H1 (cell line): ENCODE measurements at regions not wholly inside any gene's neighbourhood (a gene's known extent, or its start where the extent isn't known, plus 50 kb on each side); places are given as distances from the start of the nearest gene placed in this dataset.

Source experiments
- CTCF ChIA-PET: fragments of 300-600 bp; sonication (Branson Sonifier 250); formaldehyde crosslinking; loops from one replicate; lab custom pipeline; 2021; ENCODE audit not compliant: partially characterized antibody; lab: Charles Lee
- POLR2A ChIA-PET: fragments of 300-600 bp; sonication (Branson Sonifier 250); formaldehyde crosslinking; loops from one replicate; lab custom pipeline; 2021; ENCODE audit warnings: inconsistent platforms; ENCODE audit not compliant: partially characterized antibody; lab: Charles Lee
- DNase-seq, 2 experiments: peaks; one replicate each; pipeline versions ENCODE4 v3.0.0 to v3.0.0-alpha.2; 2010 to 2022; ENCODE audit warnings: low spot score in 2 of 2, low read depth in 1 of 2, mixed read lengths in 1 of 2
- FAIRE-seq: peaks from 2 replicates; lab custom pipeline; 2011; peaks lifted over from hg19 to GRCh38; lab: Jason Lieb, UNC
- H2AFZ ChIP-seq: 2 replicates; pipeline ENCODE4 v1.8.1; 2012; ENCODE audit warnings: low read length, inconsistent platforms
- H2AK5ac ChIP-seq: 2 replicates; pipeline ENCODE4 v1.6.1; 2013; ENCODE audit warnings: low read depth, low read length
- H2BK120ac ChIP-seq: replicated peaks from 2 replicates; pipeline ENCODE3; 2013; ENCODE audit warnings: low read depth, low read length, inconsistent platforms
- H2BK12ac ChIP-seq: 2 replicates; pipeline ENCODE4 v1.6.1; 2013; ENCODE audit warnings: low read depth, low read length
- H2BK15ac ChIP-seq: 2 replicates; pipeline ENCODE4 v1.6.1; 2013; ENCODE audit warnings: low read length
- H2BK20ac ChIP-seq: 2 replicates; pipeline ENCODE4 v1.6.1; 2013; ENCODE audit warnings: low read length
- H2BK5ac ChIP-seq: 2 replicates; pipeline ENCODE4 v1.6.1; 2013; ENCODE audit warnings: low read depth, low read length
- H3K14ac ChIP-seq: 2 replicates; pipeline ENCODE4 v1.6.1; 2013; ENCODE audit warnings: inconsistent platforms; ENCODE audit not compliant: insufficient read length
- H3K18ac ChIP-seq: 2 replicates; pipeline ENCODE4 v1.6.1; 2013; ENCODE audit warnings: low read length; ENCODE audit errors: extremely low read depth
- H3K23ac ChIP-seq: 2 replicates; pipeline ENCODE4 v1.6.1; 2013; ENCODE audit warnings: inconsistent platforms; ENCODE audit not compliant: insufficient read length
- H3K23me2 ChIP-seq: 2 replicates; pipeline ENCODE4 v1.6.1; 2013; ENCODE audit warnings: low read depth, low read length
- H3K27ac ChIP-seq: 2 replicates; pipeline ENCODE4 v1.6.1; 2011; ENCODE audit warnings: low read depth, low read length, inconsistent platforms
- H3K27me3 ChIP-seq, 4 experiments: replicated peaks in 1 of 4; 1 replicate in 1 of 4; 2 replicates in 3 of 4; pipeline versions ENCODE4 v1.6.1 to v1.8.1; 2011 to 2013; ENCODE audit warnings: low read length in 3 of 4, mild to moderate bottlenecking in 3 of 4, inconsistent platforms in 2 of 4, mixed read lengths in 2 of 4, moderate library complexity in 1 of 4; ENCODE audit not compliant: control insufficient read depth in 3 of 4, insufficient read depth in 3 of 4; ENCODE audit errors: extremely low read depth in 1 of 4
- H3K36me3 ChIP-seq, 4 experiments: 2 replicates each; pipeline versions ENCODE4 v1.6.1 to v1.8.1; 2011 to 2013; ENCODE audit warnings: mild to moderate bottlenecking in 4 of 4, low read length in 3 of 4, moderate library complexity in 2 of 4, control low read depth in 1 of 4, inconsistent platforms in 1 of 4; ENCODE audit not compliant: insufficient read depth in 4 of 4, control insufficient read depth in 2 of 4
- H3K4ac ChIP-seq: replicated peaks from 2 replicates; pipeline ENCODE3; 2013; ENCODE audit warnings: low read length, low read depth, mixed read lengths, inconsistent platforms; ENCODE audit not compliant: insufficient read length
- H3K4me1 ChIP-seq, 4 experiments: replicated peaks in 1 of 4; 1 replicate in 1 of 4; 2 replicates in 3 of 4; pipeline versions ENCODE4 v1.6.1 to v1.8.1; 2011 to 2013; ENCODE audit warnings: low read length in 3 of 4, inconsistent platforms in 2 of 4, mixed read lengths in 1 of 4; ENCODE audit not compliant: insufficient read depth in 4 of 4, control insufficient read depth in 3 of 4
- H3K4me2 ChIP-seq, 2 experiments: 2 replicates each; pipeline versions ENCODE4 v1.6.1 to v1.8.1; 2011 to 2013; ENCODE audit warnings: low read depth in 2 of 2, low read length in 2 of 2, control low read depth in 1 of 2, inconsistent platforms in 1 of 2, mild to moderate bottlenecking in 1 of 2; ENCODE audit not compliant: insufficient read depth in 1 of 2
- H3K4me3 ChIP-seq, 4 experiments: fragments of 200-600, 300-600 bp in 1 of 4; sonication (generic), shearing (Covaris generic), sonication (Bioruptor Twin) in 1 of 4; 2 replicates each; pipeline versions ENCODE4 v1.5.1 to v1.8.1; 2011 to 2016; ENCODE audit warnings: low read length in 4 of 4, low read depth in 3 of 4, control low read depth in 2 of 4, inconsistent platforms in 2 of 4, mild to moderate bottlenecking in 2 of 4, mixed read lengths in 1 of 4, moderate library complexity in 1 of 4; ENCODE audit not compliant: insufficient read depth in 2 of 4; ENCODE audit errors: extremely low read depth in 1 of 4
- H3K56ac ChIP-seq: replicated peaks from 2 replicates; pipeline ENCODE3; 2013; ENCODE audit warnings: low read depth, mild to moderate bottlenecking, mixed read lengths, low read length, inconsistent platforms; ENCODE audit not compliant: insufficient read length
- H3K79me1 ChIP-seq: 2 replicates; pipeline ENCODE4 v1.6.1; 2013; ENCODE audit warnings: low read depth, low read length, control low read depth
- H3K79me2 ChIP-seq, 2 experiments: 2 replicates each; pipeline versions ENCODE4 v1.6.1 to v1.8.1; 2012 to 2013; ENCODE audit warnings: low read length in 2 of 2, mild to moderate bottlenecking in 2 of 2, inconsistent platforms in 1 of 2; ENCODE audit not compliant: insufficient read depth in 2 of 2, control insufficient read depth in 1 of 2
- H3K9ac ChIP-seq, 4 experiments: replicated peaks in 1 of 4; 1 replicate in 1 of 4; 2 replicates in 3 of 4; pipeline versions ENCODE4 v1.6.1 to v1.8.1; 2011 to 2013; ENCODE audit warnings: low read depth in 3 of 4, low read length in 3 of 4, control low read depth in 2 of 4, mild to moderate bottlenecking in 2 of 4, moderate library complexity in 2 of 4, inconsistent platforms in 1 of 4; ENCODE audit errors: extremely low read depth in 1 of 4
- H3K9me3 ChIP-seq, 2 experiments: 2 replicates each; pipeline versions ENCODE4 v1.6.1 to v1.8.1; 2012 to 2013; ENCODE audit warnings: mild to moderate bottlenecking in 2 of 2, moderate library complexity in 2 of 2, control low read depth in 1 of 2, inconsistent platforms in 1 of 2, low read depth in 1 of 2, low read length in 1 of 2, mixed read lengths in 1 of 2; ENCODE audit not compliant: insufficient read depth in 2 of 2
- H4K20me1 ChIP-seq, 2 experiments: replicated peaks in 1 of 2; 2 replicates each; pipeline versions ENCODE3 to v1.8.1; 2011 to 2013; ENCODE audit warnings: inconsistent platforms in 2 of 2, low read length in 2 of 2, mild to moderate bottlenecking in 1 of 2; ENCODE audit not compliant: insufficient read depth in 2 of 2, control insufficient read depth in 1 of 2
- H4K5ac ChIP-seq: 2 replicates; pipeline ENCODE4 v1.6.1; 2013; ENCODE audit warnings: low read length, low read depth, mixed read lengths, inconsistent platforms; ENCODE audit not compliant: insufficient read length
- H4K8ac ChIP-seq: 2 replicates; pipeline ENCODE4 v1.8.0; 2013; ENCODE audit warnings: mild to moderate bottlenecking, moderate library complexity, low read length, inconsistent platforms; ENCODE audit not compliant: insufficient read depth; ENCODE audit errors: extremely low read depth
- H4K91ac ChIP-seq: replicated peaks from 2 replicates; pipeline ENCODE3; 2013; ENCODE audit warnings: low read length, mixed read lengths, inconsistent platforms; ENCODE audit not compliant: insufficient read length
- ASH2L ChIP-seq: fragments of 200-600, 300-600 bp; sonication (generic); IDR thresholded peaks from one replicate; pipeline ENCODE4 v1.7.1; 2017; ENCODE audit warnings: low read length
- BRCA1 ChIP-seq: IDR thresholded peaks from 2 replicates; pipeline ENCODE4 v1.6.1; 2012; ENCODE audit warnings: low read depth, low read length, improper control_type of control experiment
- EP300 ChIP-seq, 2 experiments: IDR thresholded peaks; 1 replicate in 1 of 2; 2 replicates in 1 of 2; pipeline ENCODE4 v1.6.1; 2011 to 2012; ENCODE audit warnings: low read depth in 2 of 2, low read length in 2 of 2, mild to moderate bottlenecking in 2 of 2, borderline replicate concordance in 1 of 2, inconsistent platforms in 1 of 2, moderate library complexity in 1 of 2
- GABPA ChIP-seq: IDR thresholded peaks from 2 replicates; pipeline ENCODE4 v1.6.1; 2011; ENCODE audit warnings: mild to moderate bottlenecking, low read length, moderate library complexity, borderline replicate concordance; ENCODE audit not compliant: insufficient read depth
- HDAC6 ChIP-seq: IDR thresholded peaks from one replicate; pipeline ENCODE4 v1.7.1; 2012; ENCODE audit warnings: low read depth, mild to moderate bottlenecking, inconsistent platforms, low read length, moderate library complexity
- SAP30 ChIP-seq: fragments of 300-600 bp; sonication (generic); IDR thresholded peaks from 2 replicates; pipeline ENCODE4 v1.7.1; 2012; ENCODE audit warnings: low read length, moderate library complexity, mild to moderate bottlenecking, inconsistent platforms; ENCODE audit not compliant: insufficient read depth, insufficient replicate concordance
- WGBS, 2 experiments: shearing (Covaris generic) in 1 of 2; methylation state at CpG; one replicate each; pipeline versions ENCODE4 v1.1.6 to v1.1.7; 2013 to 2015; ENCODE audit warnings: low lambda C conversion rate in 2 of 2, mixed read lengths in 2 of 2, inconsistent platforms in 1 of 2, low coverage in 1 of 2, missing lambda C conversion rate in 1 of 2; ENCODE audit not compliant: insufficient replicate concordance in 2 of 2, insufficient coverage in 1 of 2, insufficient read length in 1 of 2; ENCODE audit errors: extremely low coverage in 1 of 2, missing lambda C conversion rate in 1 of 2; 5-methylcytosine and 5-hydroxymethylcytosine counted together

- H3K23ac ChIP-seq = no peak overlapping the region
- H4K91ac ChIP-seq = no peak overlapping the region
- no peak overlapping the region for H3K14ac ChIP-seq
- H3K9ac ChIP-seq = no peak overlapping the region
- no peak for FAIRE-seq
- no peaks in the 10 kb centered on the region for H3K4me1 ChIP-seq
- H2AK5ac ChIP-seq = no peak overlapping the region
- H3K56ac ChIP-seq = no peak overlapping the region
- H2BK20ac ChIP-seq = no peak overlapping the region
- H3K27ac ChIP-seq = no peak overlapping the region
- CTCF ChIA-PET = no interaction called here
- H3K4ac ChIP-seq = no peak overlapping the region
- POLR2A ChIA-PET = no interaction called here
- DNase-seq = no peak
- TF ChIP-seq ASH2L = no peak
- no peak for TF ChIP-seq EP300 (IDR thresholded peaks at IDR 0.05; ENCODE audit: borderline replicate concordance in 1 of 2, low read depth in 2 of 2, low read length in 2 of 2)
- no peak for TF ChIP-seq HDAC6
- TF ChIP-seq SAP30 = no peak
- TF ChIP-seq GABPA = no peak
- no peak for TF ChIP-seq BRCA1
- no peak overlapping the region for H2BK5ac ChIP-seq
- H4K8ac ChIP-seq = no peak overlapping the region
- no peaks in the 10 kb centered on the region for H3K79me2 ChIP-seq
- no peaks in the 10 kb centered on the region for H3K79me1 ChIP-seq
- WGBS, 2 experiments = 88% methylated on average over 5 of the region's 5 CpGs; no CpG with 5 or more reads in 1 of the 2 experiments
- no peak overlapping the region for H3K4me3 ChIP-seq
- no peaks in the 10 kb centered on the region for H3K23me2 ChIP-seq
- no peak overlapping the region for H2BK120ac ChIP-seq
- H3K4me2 ChIP-seq = no peak overlapping the region
- H2BK15ac ChIP-seq = no peak overlapping the region
- H4K20me1 ChIP-seq = no peaks in the 10 kb centered on the region
- H3K9me3 ChIP-seq = no peaks in the 10 kb centered on the region
- H3K27me3 ChIP-seq = no peaks in the 10 kb centered on the region
- H3K18ac ChIP-seq = no peak overlapping the region
- no peak overlapping the region for H4K5ac ChIP-seq
- no peaks in the 10 kb centered on the region for H3K36me3 ChIP-seq
- no peak overlapping the region for H2BK12ac ChIP-seq
- H2AFZ ChIP-seq = no peak overlapping the region
Measured at GRCh38 chr6:3634280-3634816, 117.2 kb downstream of the PXDC1 start.
